Naive thymus-derived CD8-positive, alpha-beta T cell (primary cell): ENCODE measurements at regions not wholly inside any gene's neighbourhood (a gene's known extent, or its start where the extent isn't known, plus 50 kb on each side); places are given as distances from the start of the nearest gene placed in this dataset.

ENCODE experiments used
- ATAC-seq, 2 donors: fragments of 150-1000 bp; cut with Tn5 transposase in 1 of 2; sonication (Bioruptor Pico), chemical (Tn5 transposase) in 1 of 2; 1 replicate in 1 of 2; 2 replicates in 1 of 2; pipeline ENCODE4 v1.10.0; 2021; ENCODE audit warnings: mild to moderate bottlenecking in 2 of 2, moderate library complexity in 2 of 2
- POLR2A ChIA-PET: fragments of 350-600 bp; sonication (Branson Sonifier 250); formaldehyde crosslinking; loops from one replicate; lab custom pipeline; 2021; ENCODE audit warnings: antibody characterized with exemption; lab: Charles Lee
- DNase-seq, 10 donors: peaks; one replicate each; pipeline versions ENCODE4 v3.0.0 to v3.0.0-alpha.2; 2020 to 2022
- H3K27ac Mint-ChIP-seq, 10 donors: one replicate each; pipeline ENCODE4 v1.8.0; 2020 to 2022; ENCODE audit warnings: mild to moderate bottlenecking in 10 of 10, mixed read lengths in 10 of 10, moderate library complexity in 4 of 10, inconsistent platforms in 1 of 10
- H3K27me3 Mint-ChIP-seq, 5 donors: one replicate each; pipeline ENCODE4 v1.8.0; 2021 to 2022; ENCODE audit warnings: mixed read lengths in 5 of 5
- H3K36me3 Mint-ChIP-seq, 3 donors: one replicate each; pipeline ENCODE4 v1.8.0; 2020 to 2022; ENCODE audit warnings: mixed read lengths in 3 of 3, mild to moderate bottlenecking in 2 of 3, inconsistent platforms in 1 of 3
- H3K4me1 Mint-ChIP-seq, 4 donors: one replicate each; pipeline ENCODE4 v1.8.0; 2021 to 2022; ENCODE audit warnings: mixed read lengths in 4 of 4
- H3K4me3 Mint-ChIP-seq, 10 donors: one replicate each; pipeline ENCODE4 v1.8.0; 2020 to 2022; ENCODE audit warnings: mild to moderate bottlenecking in 10 of 10, mixed read lengths in 10 of 10, moderate library complexity in 6 of 10, inconsistent platforms in 1 of 10
- H3K9me3 Mint-ChIP-seq, 9 donors: one replicate each; pipeline ENCODE4 v1.8.0; 2020 to 2022; ENCODE audit warnings: mixed read lengths in 9 of 9, mild to moderate bottlenecking in 3 of 9, inconsistent platforms in 1 of 9, moderate library complexity in 1 of 9

DNA sequence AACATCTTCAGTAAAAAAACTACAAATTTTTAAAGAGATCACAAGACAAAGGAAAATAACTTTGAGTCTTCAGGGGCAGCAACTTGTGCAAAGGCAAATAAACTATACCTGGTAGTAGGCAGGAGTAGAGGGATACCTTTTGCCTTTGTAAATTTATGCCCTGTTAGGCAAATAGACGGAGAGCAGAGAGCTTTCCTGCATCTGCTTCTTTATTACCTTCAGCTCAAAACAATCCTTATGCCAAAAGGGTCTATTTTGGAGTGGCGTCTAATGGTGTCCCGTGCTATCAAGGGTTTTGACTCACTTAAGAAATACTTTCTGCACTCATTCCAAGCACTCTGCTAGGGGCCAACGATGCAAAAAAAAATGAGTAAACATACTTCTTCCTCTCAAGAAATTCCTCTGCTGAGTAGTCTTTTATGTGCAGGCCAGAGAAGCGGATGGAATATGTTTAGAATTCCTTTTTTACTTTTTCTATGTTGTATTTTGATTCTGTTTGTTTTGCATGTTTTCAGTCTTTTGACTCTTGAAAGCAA lies 131.9 kb downstream of the ANXA5 start:
- POLR2A ChIA-PET = no interaction called here
- no peaks in the 10 kb centered on the region for H3K36me3 Mint-ChIP-seq
- no peak overlapping the region for H3K27ac Mint-ChIP-seq
- H3K4me1 Mint-ChIP-seq = no peaks in the 10 kb centered on the region
- H3K27me3 Mint-ChIP-seq = peaks cover 13 to 70% (median 29%) of the 10 kb centered on the region in 5 donors
- DNase-seq (no peak), ATAC-seq (no peak)
- H3K9me3 Mint-ChIP-seq = peaks cover 0 to 6% (median 0%) of the 10 kb centered on the region in 9 donors
- H3K4me3 Mint-ChIP-seq = no peak overlapping the region

DNA sequence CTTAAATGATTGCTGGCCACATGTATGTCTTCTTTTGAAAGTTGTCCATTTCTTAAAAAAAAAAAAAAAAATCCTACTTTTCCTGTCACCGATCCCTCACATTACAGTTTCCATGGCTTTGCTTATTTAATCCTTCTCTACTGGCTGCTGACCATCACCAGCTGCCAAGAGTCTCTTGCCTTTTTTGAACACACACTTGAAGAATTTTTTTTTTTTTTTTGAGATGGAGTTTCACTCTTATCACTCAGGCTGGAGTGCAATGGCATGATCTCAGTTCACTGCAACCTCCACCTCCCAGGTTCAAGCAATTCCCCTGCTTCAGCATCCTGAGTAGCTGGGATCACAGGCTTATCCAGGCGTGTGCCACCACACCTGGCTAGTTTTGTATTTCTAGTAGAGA lies 134.0 kb downstream of the ANXA5 start:
- Mint-ChIP-seq H3K27ac (no peak overlapping the region), H3K36me3 (no peaks in the 10 kb centered on the region), H3K4me3 (no peak overlapping the region), H3K4me1 (no peaks in the 10 kb centered on the region), H3K27me3 (peaks cover 10 to 49% (median 20%) of the 10 kb centered on the region in 5 donors), H3K9me3 (peaks cover 0 to 4% (median 0%) of the 10 kb centered on the region in 9 donors)
- ATAC-seq (no peak), DNase-seq (no peak)
- POLR2A ChIA-PET = no interaction called here

DNA sequence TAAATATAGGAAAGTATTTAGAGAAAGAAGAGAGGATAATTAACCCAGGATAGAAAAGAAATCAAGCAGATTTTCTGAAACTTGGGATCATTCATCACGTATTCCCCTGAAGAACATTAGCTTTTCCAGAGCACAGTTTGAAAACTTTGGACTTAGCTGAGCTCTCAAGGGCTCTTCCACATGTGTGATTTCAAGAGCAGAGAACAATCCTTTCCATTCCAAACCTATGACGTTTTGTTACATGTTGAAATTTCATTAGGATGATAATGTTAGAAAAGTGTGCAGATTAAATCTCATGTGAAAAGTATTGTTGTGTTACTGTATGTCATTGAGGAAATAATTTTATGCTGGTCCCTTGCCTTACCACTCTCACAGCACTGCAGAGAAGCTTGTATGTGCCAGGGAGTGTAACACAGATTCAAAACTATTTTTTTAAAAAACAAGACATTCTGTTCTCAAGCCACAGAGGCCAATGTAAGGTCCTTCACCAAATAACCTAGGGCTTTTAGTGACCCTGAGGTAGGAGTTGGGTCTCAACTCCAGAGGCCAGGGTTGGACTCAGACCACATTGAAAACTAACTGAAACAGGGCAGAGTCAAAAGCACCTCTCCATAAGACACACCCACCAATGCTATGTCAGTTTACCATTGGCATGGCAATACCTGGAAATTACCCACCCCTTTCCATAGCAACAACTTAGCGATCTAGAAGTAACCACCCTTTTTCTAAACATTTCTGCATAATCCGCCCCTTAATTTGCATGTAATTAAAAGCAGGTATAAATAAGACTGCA lies 141.3 kb downstream of the ANXA5 start:
- ATAC-seq (no peak), DNase-seq (no peak)
- no peak overlapping the region for H3K4me3 Mint-ChIP-seq
- H3K9me3 Mint-ChIP-seq = no peaks in the 10 kb centered on the region
- H3K27ac Mint-ChIP-seq = no peak overlapping the region
- no peaks in the 10 kb centered on the region for H3K4me1 Mint-ChIP-seq
- H3K36me3 Mint-ChIP-seq = no peaks in the 10 kb centered on the region
- H3K27me3 Mint-ChIP-seq = peaks cover 4 to 44% (median 9%) of the 10 kb centered on the region in 5 donors
- POLR2A ChIA-PET = no interaction called here

DNA sequence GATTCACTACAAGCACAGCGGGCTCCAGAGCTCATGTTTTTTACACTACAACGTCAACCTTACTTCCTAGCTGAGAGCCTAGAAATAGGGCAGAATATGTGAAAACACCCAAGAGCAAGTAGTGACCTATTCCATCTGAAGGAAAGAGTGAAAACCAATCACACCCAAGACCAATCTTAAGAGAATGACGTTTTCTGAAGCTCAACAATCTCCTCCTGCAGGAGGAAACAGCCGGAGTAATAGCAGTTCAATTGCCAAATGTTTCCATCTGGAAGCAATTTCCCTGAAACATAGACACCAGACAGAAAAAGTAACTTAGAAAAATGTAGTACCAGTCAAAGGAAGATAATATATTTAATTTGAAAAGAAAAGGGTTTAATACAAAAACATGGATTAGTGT lies 142.4 kb downstream of the ANXA5 start:
- POLR2A ChIA-PET = no interaction called here
- H3K4me3 Mint-ChIP-seq = no peak overlapping the region
- ATAC-seq (no peak), DNase-seq (no peak)
- peaks cover 0 to 1% (median 0%) of the 10 kb centered on the region in 9 donors for H3K9me3 Mint-ChIP-seq
- no peak overlapping the region for H3K27ac Mint-ChIP-seq
- H3K4me1 Mint-ChIP-seq = no peaks in the 10 kb centered on the region
- peaks cover 5 to 49% (median 9%) of the 10 kb centered on the region in 5 donors for H3K27me3 Mint-ChIP-seq
- H3K36me3 Mint-ChIP-seq = no peaks in the 10 kb centered on the region

DNA sequence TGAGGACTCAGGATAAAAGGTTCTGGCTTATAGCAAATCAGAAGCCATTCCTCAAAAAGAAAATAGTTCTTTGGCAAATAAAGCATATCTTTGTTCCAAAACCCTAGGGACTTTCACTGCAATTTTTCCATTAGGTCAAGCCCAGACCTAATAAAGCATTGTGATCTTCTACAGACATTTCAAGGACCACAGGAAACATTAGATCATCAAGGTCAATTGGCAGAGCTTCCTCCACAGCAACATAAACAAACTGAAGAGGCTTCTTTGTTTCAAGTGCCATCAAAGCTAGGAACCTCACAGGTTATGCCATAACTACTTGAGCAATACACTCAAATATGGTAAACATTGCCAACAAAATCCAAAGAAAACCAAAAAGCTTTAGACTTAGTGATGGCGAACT lies 144.9 kb downstream of the ANXA5 start:
- H3K36me3 Mint-ChIP-seq = no peaks in the 10 kb centered on the region
- H3K9me3 Mint-ChIP-seq = peaks cover 0 to 13% (median 0%) of the 10 kb centered on the region in 9 donors
- no peaks in the 10 kb centered on the region for H3K4me1 Mint-ChIP-seq
- POLR2A ChIA-PET = no interaction called here
- H3K27ac Mint-ChIP-seq = no peak overlapping the region
- ATAC-seq (no peak), DNase-seq (no peak)
- peaks cover 5 to 63% (median 16%) of the 10 kb centered on the region in 5 donors for H3K27me3 Mint-ChIP-seq
- H3K4me3 Mint-ChIP-seq = no peak overlapping the region

DNA sequence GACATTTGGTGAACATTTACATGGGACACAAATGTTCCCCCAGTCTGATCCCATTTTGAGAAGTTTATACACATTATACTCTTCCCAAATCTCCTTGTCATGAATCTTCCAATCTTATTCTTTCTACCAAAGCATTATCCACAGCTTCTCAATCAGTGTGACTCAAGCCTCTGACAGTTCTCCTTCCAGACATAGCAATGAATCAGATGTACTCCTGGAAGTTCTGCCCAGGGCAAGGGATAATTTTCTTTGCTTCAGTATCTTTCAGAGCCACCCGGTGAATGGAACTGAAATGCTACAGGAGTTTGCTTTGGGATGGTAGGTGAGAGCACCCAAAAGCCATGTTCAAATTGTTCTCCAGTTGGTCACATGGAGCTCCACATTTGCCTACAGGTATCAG lies 145.5 kb downstream of the ANXA5 start:
- peaks cover 0 to 16% (median 0%) of the 10 kb centered on the region in 9 donors for H3K9me3 Mint-ChIP-seq

DNA sequence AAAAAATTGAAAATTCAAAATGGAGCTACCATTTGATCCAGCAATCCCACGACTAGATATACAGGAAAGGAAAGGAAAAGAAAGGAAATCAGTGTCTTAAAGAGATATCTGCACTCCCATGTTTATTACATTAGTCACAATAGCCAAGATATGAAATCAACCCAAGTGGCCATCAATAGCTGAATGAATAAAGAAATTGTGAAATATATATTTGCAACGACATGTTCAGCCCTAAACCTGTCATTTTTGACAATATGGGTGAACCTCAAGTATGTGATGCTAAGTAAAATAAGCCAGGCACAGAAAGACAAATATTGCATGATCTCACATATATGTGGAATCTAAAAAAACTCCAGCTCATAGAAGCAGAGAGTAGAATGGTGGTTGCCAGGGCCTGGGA lies 155.1 kb downstream of the ANXA5 start:
- no peak overlapping the region for H3K27ac Mint-ChIP-seq
- no peak for ATAC-seq
- H3K36me3 Mint-ChIP-seq = no peaks in the 10 kb centered on the region
- no peak overlapping the region for H3K4me3 Mint-ChIP-seq
- no peak for DNase-seq
- H3K4me1 Mint-ChIP-seq = peaks cover 0 to 2% (median 0%) of the 10 kb centered on the region in 4 donors
- H3K9me3 Mint-ChIP-seq = peaks cover 0 to 7% (median 3%) of the 10 kb centered on the region in 9 donors
- peaks cover 5 to 34% (median 6%) of the 10 kb centered on the region in 5 donors for H3K27me3 Mint-ChIP-seq
- POLR2A ChIA-PET = no interaction called here

More for the DNA sequence above, 145.5 kb downstream of the ANXA5 start:
- ATAC-seq = no peak
- H3K27me3 Mint-ChIP-seq = peaks cover 5 to 57% (median 15%) of the 10 kb centered on the region in 5 donors
- H3K27ac Mint-ChIP-seq = no peak overlapping the region
- no peak overlapping the region for H3K4me3 Mint-ChIP-seq
- no peak for DNase-seq
- no peaks in the 10 kb centered on the region for H3K36me3 Mint-ChIP-seq
- H3K4me1 Mint-ChIP-seq = no peaks in the 10 kb centered on the region
- POLR2A ChIA-PET = no interaction called here

DNA sequence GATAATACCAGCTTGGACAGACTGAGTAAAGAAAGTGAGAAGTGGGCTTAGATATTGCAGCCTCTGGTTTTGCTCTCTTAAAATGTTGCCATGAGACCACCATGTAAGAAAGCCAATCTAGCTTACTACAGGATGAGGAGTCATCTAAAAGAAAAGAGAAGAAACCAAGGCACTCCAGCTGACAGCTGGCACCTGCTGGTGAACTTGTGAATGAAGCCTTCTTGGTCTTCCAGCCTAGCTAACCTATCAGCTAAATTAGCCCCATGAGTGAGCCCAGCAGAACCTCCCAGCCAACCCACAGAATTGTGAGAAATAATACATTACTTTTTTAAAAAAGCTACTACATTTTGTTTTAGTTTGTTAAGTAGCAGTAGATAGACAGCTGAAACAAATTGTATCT lies 154.5 kb upstream of the QRFPR start:
- H3K27ac Mint-ChIP-seq = no peak overlapping the region
- H3K4me1 Mint-ChIP-seq = no peaks in the 10 kb centered on the region
- no peak for ATAC-seq
- POLR2A ChIA-PET = no interaction called here
- DNase-seq = no peak
- peaks cover 0 to 5% (median 0%) of the 10 kb centered on the region in 9 donors for H3K9me3 Mint-ChIP-seq
- H3K36me3 Mint-ChIP-seq = no peaks in the 10 kb centered on the region
- no peak overlapping the region for H3K4me3 Mint-ChIP-seq
- peaks cover 9 to 30% (median 10%) of the 10 kb centered on the region in 5 donors for H3K27me3 Mint-ChIP-seq

GRCh38 chr4:121534187-121534586 lies 153.4 kb upstream of the QRFPR start:
- POLR2A ChIA-PET = no interaction called here
- Mint-ChIP-seq H3K36me3 (no peaks in the 10 kb centered on the region), H3K4me3 (no peak overlapping the region), H3K27me3 (peaks cover 8 to 25% (median 12%) of the 10 kb centered on the region in 5 donors), H3K9me3 (peaks cover 0 to 5% (median 0%) of the 10 kb centered on the region in 9 donors), H3K27ac (no peak overlapping the region), H3K4me1 (no peaks in the 10 kb centered on the region)
- DNase-seq (no peak), ATAC-seq (no peak)

DNA sequence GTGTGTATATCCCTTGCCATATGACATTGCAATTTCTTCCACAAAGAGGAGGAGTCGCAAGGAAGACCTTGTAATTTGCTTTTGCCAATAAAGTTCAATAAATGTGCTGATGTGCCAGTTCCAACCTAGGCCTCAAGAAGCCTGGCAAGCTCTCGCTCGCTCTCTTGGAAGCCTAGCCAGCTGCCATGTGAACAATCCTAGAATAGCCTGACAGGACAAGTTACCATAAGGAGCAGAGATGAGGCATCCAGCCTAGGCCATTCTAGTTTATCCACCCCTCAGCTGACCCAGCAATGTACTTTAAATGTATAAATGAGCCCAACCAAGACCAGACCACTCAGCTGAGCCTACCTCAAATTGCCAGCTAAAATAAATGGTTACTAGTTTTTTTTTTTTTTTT lies 145.7 kb upstream of the QRFPR start:
- DNase-seq (no peak), ATAC-seq (no peak)
- Mint-ChIP-seq H3K4me1 (no peaks in the 10 kb centered on the region), H3K27me3 (peaks cover 5 to 50% (median 15%) of the 10 kb centered on the region in 5 donors), H3K36me3 (no peaks in the 10 kb centered on the region), H3K9me3 (no peaks in the 10 kb centered on the region), H3K27ac (no peak overlapping the region), H3K4me3 (no peak overlapping the region)
- POLR2A ChIA-PET = no interaction called here

- H3K27ac Mint-ChIP-seq = no peak overlapping the region
- H3K4me1 Mint-ChIP-seq = no peaks in the 10 kb centered on the region
- H3K9me3 Mint-ChIP-seq = peaks cover 0 to 13% (median 4%) of the 10 kb centered on the region in 9 donors
- ATAC-seq (no peak), DNase-seq (no peak)
- no peaks in the 10 kb centered on the region for H3K36me3 Mint-ChIP-seq
- no peak overlapping the region for H3K4me3 Mint-ChIP-seq
- POLR2A ChIA-PET = no interaction called here
- H3K27me3 Mint-ChIP-seq = peaks cover 1 to 33% (median 9%) of the 10 kb centered on the region in 5 donors
Observed at GRCh38 chr4:121519236-121519838, 138.5 kb upstream of the QRFPR start.

DNA sequence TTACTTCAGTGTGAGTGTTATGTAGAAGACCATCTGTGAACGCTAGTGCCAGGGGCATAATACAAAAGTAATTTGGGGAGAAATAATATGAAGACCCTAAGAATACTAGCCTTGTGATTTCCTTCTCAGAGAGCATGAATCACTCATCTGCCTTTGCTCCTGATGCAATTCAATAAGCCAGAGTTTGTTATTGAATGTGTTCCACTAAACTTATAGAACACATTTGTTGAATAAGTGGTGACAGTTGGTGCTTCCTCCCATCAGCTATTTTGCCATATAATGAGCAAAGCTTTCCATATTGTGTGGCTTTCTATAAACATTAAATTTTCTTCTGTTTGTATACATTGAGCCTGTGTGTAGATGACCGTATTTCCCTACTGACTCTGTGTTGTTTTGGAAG lies 136.4 kb upstream of the QRFPR start:
- Mint-ChIP-seq H3K27ac (no peak overlapping the region), H3K4me1 (no peaks in the 10 kb centered on the region)
- POLR2A ChIA-PET = no interaction called here

GRCh38 chr4:121514443-121514842 lies 133.6 kb upstream of the QRFPR start:
- Mint-ChIP-seq H3K4me3 (no peak overlapping the region), H3K27ac (no peak overlapping the region), H3K4me1 (no peaks in the 10 kb centered on the region), H3K9me3 (peaks cover 0 to 9% (median 4%) of the 10 kb centered on the region in 9 donors), H3K27me3 (peaks cover 0 to 28% (median 13%) of the 10 kb centered on the region in 5 donors), H3K36me3 (no peaks in the 10 kb centered on the region)
- ATAC-seq (no peak), DNase-seq (no peak)
- POLR2A ChIA-PET = no interaction called here

More for the DNA sequence above, 136.4 kb upstream of the QRFPR start:
- ATAC-seq (no peak), DNase-seq (no peak)
- Mint-ChIP-seq H3K4me3 (no peak overlapping the region), H3K9me3 (peaks cover 0 to 13% (median 4%) of the 10 kb centered on the region in 9 donors), H3K36me3 (no peaks in the 10 kb centered on the region), H3K27me3 (peaks cover 0 to 20% (median 3%) of the 10 kb centered on the region in 5 donors)
